ENCODE measurements at regions not wholly inside any gene's neighbourhood (a gene's known extent, or its start where the extent isn't known, plus 50 kb on each side); places are given as distances from the start of the nearest gene placed in this dataset.

GRCh38 chr18:48472610-48473009, 63.4 kb upstream of the ZBTB7C start:
- H3K27me3 ChIP-seq (ENCODE audit: control insufficient read depth in 1 of 2, insufficient read depth in 2 of 2, low read length in 2 of 2), result peaks cover 0 to 11% of the 10 kb centered on the region in 2 experiments; a peak in 2 of 5 replicates
- intact Hi-C loops (cut with micrococcal nuclease; ENCODE audit: unreplicated experiment), result no loop called here
- POLR2A ChIA-PET, result no interaction called here
- H3K79me2 ChIP-seq (ENCODE audit: insufficient read depth, low read length), result no peaks in the 10 kb centered on the region
- H4K20me1 ChIP-seq (ENCODE audit: insufficient read depth, low read length), result no peaks in the 10 kb centered on the region
- CTCF ChIA-PET (ENCODE audit: low intra/inter-chr PET ratio, low total read pairs), result no interaction called here
- no peak overlapping the region for H3K9ac ChIP-seq (ENCODE audit: insufficient read depth, low read depth, low read length)
- no peak overlapping the region for H2AFZ ChIP-seq (ENCODE audit: low read length)
- TF ChIP-seq ASH2L (IDR thresholded peaks at IDR 0.05; ENCODE audit: insufficient read length, low read depth, low read length), result no peak
- TF ChIP-seq, protein P1, sequence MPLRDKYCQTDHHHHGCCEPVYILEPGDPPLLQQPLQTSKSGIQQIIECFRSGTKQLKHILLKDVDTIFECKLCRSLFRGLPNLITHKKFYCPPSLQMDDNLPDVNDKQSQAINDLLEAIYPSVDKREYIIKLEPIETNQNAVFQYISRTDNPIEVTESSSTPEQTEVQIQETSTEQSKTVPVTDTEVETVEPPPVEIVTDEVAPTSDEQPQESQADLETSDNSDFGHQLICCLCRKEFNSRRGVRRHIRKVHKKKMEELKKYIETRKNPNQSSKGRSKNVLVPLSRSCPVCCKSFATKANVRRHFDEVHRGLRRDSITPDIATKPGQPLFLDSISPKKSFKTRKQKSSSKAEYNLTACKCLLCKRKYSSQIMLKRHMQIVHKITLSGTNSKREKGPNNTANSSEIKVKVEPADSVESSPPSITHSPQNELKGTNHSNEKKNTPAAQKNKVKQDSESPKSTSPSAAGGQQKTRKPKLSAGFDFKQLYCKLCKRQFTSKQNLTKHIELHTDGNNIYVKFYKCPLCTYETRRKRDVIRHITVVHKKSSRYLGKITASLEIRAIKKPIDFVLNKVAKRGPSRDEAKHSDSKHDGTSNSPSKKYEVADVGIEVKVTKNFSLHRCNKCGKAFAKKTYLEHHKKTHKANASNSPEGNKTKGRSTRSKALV (CRISPR knock-in tag; IDR thresholded peaks at IDR 0.05), result no peak
- no peak for TF ChIP-seq ZNF510 (CRISPR knock-in tag; IDR thresholded peaks at IDR 0.05; ENCODE audit: low read depth)
- no peak for TF ChIP-seq ZNF3 (CRISPR knock-in tag; IDR thresholded peaks at IDR 0.05)
- TF ChIP-seq HMG20B (CRISPR knock-in tag; conservative IDR thresholded peaks at IDR 0.05), result no peak
- TF ChIP-seq IKZF1 (IDR thresholded peaks at IDR 0.05), result no peak
- TF ChIP-seq REPIN1 (CRISPR knock-in tag; IDR thresholded peaks at IDR 0.05; ENCODE audit: borderline replicate concordance, low read depth), result no peak
- TF ChIP-seq XRCC5 (optimal IDR thresholded peaks at IDR 0.05; ENCODE audit: low read length), result no peak
- WGBS (ENCODE audit: low lambda C conversion rate), result 54% methylated on average over 3 of the region's 3 CpGs
- BruUV-seq (replicated peaks), result no TSS peak
- no peak for ATAC-seq
- no peak overlapping the region for H3K4me3 ChIP-seq (replicated peaks in 1 of 3; ENCODE audit: insufficient read depth in 1 of 3, low read depth in 2 of 3, low read length in 3 of 3)
- H3K4me1 ChIP-seq (ENCODE audit: insufficient read depth, low read length), result peaks cover 37% of the 10 kb centered on the region
- H3K27ac ChIP-seq (ENCODE audit: extremely low read length, insufficient read depth, low read length), result no peak overlapping the region
- H3K4me2 ChIP-seq (ENCODE audit: low read depth, low read length), result no peak overlapping the region
- no peaks in the 10 kb centered on the region for H3K36me3 ChIP-seq (replicated peaks in 1 of 2; ENCODE audit: control insufficient read depth in 1 of 2, insufficient read depth in 2 of 2, low read length in 2 of 2)
- DNase-seq (ENCODE audit: low spot score), result no peak
- in situ Hi-C loops (cut with HindIII; ENCODE audit: extremely low pct_ligation_motif_present, low pct_unique_long_range_greater_than_20kb), result loop anchor here (5.0 to 10.0 kb wide), 3 partner anchors 102 to 190 kb away; no protein-coding TSS in a partner anchor
- H3K9me3 ChIP-seq (ENCODE audit: low read length), result no peaks in the 10 kb centered on the region
- FAIRE-seq, result no peak

Data from HepG2 (cell line).